Upper lobe of left lung (tissue), 6 donors: ENCODE measurements at regions not wholly inside any gene's neighbourhood (a gene's known extent, or its start where the extent isn't known, plus 50 kb on each side); places are given as distances from the start of the nearest gene placed in this dataset.
A peak's percentile ranks its signal among the peaks of the same experiment; 100 is the strongest.

Experiments used
- ATAC-seq, 2 donors: fragments of 200-7000 bp; cut with Tn5 transposase; one replicate each; pipeline ENCODE4 v1.9.1; 2022; ENCODE audit warnings: mild to moderate bottlenecking in 2 of 2, moderate library complexity in 2 of 2; ENCODE audit not compliant: low FRiP score in 2 of 2
- DNase-seq, 2 donors: peaks; one replicate each; pipeline ENCODE4 v3.0.0-alpha.2; 2019 to 2020
- H3K27ac ChIP-seq, 4 donors: fragments of 200-600 bp; sonication (generic); one replicate each; pipeline ENCODE4 v1.5.1; 2016 to 2019
- H3K27me3 ChIP-seq, 4 donors: fragments of 200-600 bp; sonication (generic); one replicate each; pipeline ENCODE4 v1.5.1; 2017 to 2019
- H3K36me3 ChIP-seq, 4 donors: fragments of 200-600 bp; sonication (generic); one replicate each; pipeline ENCODE4 v1.5.1; 2016 to 2019
- H3K4me1 ChIP-seq, 4 donors: fragments of 200-600 bp; sonication (generic); one replicate each; pipeline ENCODE4 v1.5.1; 2018 to 2019
- H3K4me3 ChIP-seq, 4 donors: fragments of 200-600 bp; sonication (generic); one replicate each; pipeline ENCODE4 v1.5.1; 2017 to 2019; ENCODE audit warnings: mild to moderate bottlenecking in 2 of 4, moderate library complexity in 1 of 4
- H3K9me3 ChIP-seq, 4 donors: fragments of 200-600 bp; sonication (generic); one replicate each; pipeline ENCODE4 v1.5.1; 2018 to 2019
- CTCF ChIP-seq, 6 experiments: fragments of 450-650 bp in 4 of 6; fragments of 200-600 bp in 2 of 6; sonication (generic) in 2 of 6; IDR thresholded peaks; one replicate each; pipeline ENCODE4 v1.5.1; 2016 to 2019; ENCODE audit warnings: antibody characterized with exemption in 6 of 6
- EP300 ChIP-seq, 4 donors: sonication (generic); formaldehyde crosslinking; IDR thresholded peaks; one replicate each; pipeline ENCODE4 v1.5.1; 2017; ENCODE audit warnings: antibody characterized with exemption in 4 of 4, control low read depth in 2 of 4
- POLR2A ChIP-seq, 4 donors: fragments of 450-650 bp; IDR thresholded peaks; one replicate each; pipeline ENCODE4 v1.5.1; 2016 to 2017; ENCODE audit warnings: antibody characterized with exemption in 4 of 4, mild to moderate bottlenecking in 2 of 4
- POLR2AphosphoS5 ChIP-seq, 2 donors: sonication (generic); formaldehyde crosslinking; IDR thresholded peaks; one replicate each; pipeline ENCODE4 v1.5.1; 2017; ENCODE audit warnings: antibody characterized with exemption in 2 of 2
- WGBS, 2 donors: methylation state at CpG; one replicate each; pipeline ENCODE4 v1.1.5; 2017 to 2018; 5-methylcytosine and 5-hydroxymethylcytosine counted together
- donor health status: DM: no; HTN: no; CAD: no; lungs with moderate emphysema.
- donor health status: DM: no; HTN: yes; CAD: no; lungs with severe emphysema.

GRCh38 chr1:60825593-60825992 lies 256.8 kb upstream of the NFIA start:
- no peak for ATAC-seq
- Histone ChIP-seq H3K9me3 (no peaks in the 10 kb centered on the region), H3K4me1 (no peaks in the 10 kb centered on the region), H3K27ac (no peak overlapping the region), H3K4me3 (no peak overlapping the region), H3K27me3 (no peaks in the 10 kb centered on the region), H3K36me3 (no peaks in the 10 kb centered on the region)
- TF ChIP-seq POLR2AphosphoS5 (IDR thresholded peaks at IDR 0.05): no peak
- TF ChIP-seq CTCF (IDR thresholded peaks at IDR 0.05): no peak
- TF ChIP-seq EP300 (IDR thresholded peaks at IDR 0.05): no peak
- no peak for TF ChIP-seq POLR2A (IDR thresholded peaks at IDR 0.05)
- peak in 1 of 2 donors; percentile 2 for DNase-seq
- 89 to 91% methylated on average over 1 of the region's 1 CpG for WGBS, 2 donors

GRCh38 chr1:60823151-60823550 lies 259.2 kb upstream of the NFIA start:
- TF ChIP-seq POLR2A (IDR thresholded peaks at IDR 0.05) (no peak), CTCF (IDR thresholded peaks at IDR 0.05) (no peak), EP300 (IDR thresholded peaks at IDR 0.05) (no peak), POLR2AphosphoS5 (IDR thresholded peaks at IDR 0.05) (no peak)
- ATAC-seq (no peak), DNase-seq (no peak)
- H3K27ac ChIP-seq: no peak overlapping the region
- H3K4me3 ChIP-seq: no peak overlapping the region
- 67 to 86% methylated on average over 1 of the region's 1 CpG for WGBS, 2 donors
- H3K36me3 ChIP-seq: no peaks in the 10 kb centered on the region
- H3K27me3 ChIP-seq: no peaks in the 10 kb centered on the region
- no peaks in the 10 kb centered on the region for H3K9me3 ChIP-seq
- H3K4me1 ChIP-seq: no peaks in the 10 kb centered on the region

GRCh38 chr1:60822252-60822651 lies 260.1 kb upstream of the NFIA start:
- ATAC-seq (no peak), DNase-seq (no peak)
- Histone ChIP-seq H3K36me3 (no peaks in the 10 kb centered on the region), H3K9me3 (no peaks in the 10 kb centered on the region), H3K27me3 (no peaks in the 10 kb centered on the region), H3K4me3 (no peak overlapping the region), H3K4me1 (no peaks in the 10 kb centered on the region), H3K27ac (no peak overlapping the region)
- whole genome bisulfite sequencing, 2 donors: 74 to 83% methylated on average over 1 of the region's 1 CpG
- TF ChIP-seq POLR2A (IDR thresholded peaks at IDR 0.05) (no peak), POLR2AphosphoS5 (IDR thresholded peaks at IDR 0.05) (no peak)

- Histone ChIP-seq H3K4me1 (no peaks in the 10 kb centered on the region), H3K9me3 (no peaks in the 10 kb centered on the region), H3K27ac (no peak overlapping the region), H3K36me3 (no peaks in the 10 kb centered on the region), H3K27me3 (no peaks in the 10 kb centered on the region), H3K4me3 (no peak overlapping the region)
- 94 to 96% methylated on average over 1 of the region's 1 CpG for WGBS, 2 donors
- ATAC-seq (no peak), DNase-seq (no peak)
- no peak for TF ChIP-seq POLR2A (IDR thresholded peaks at IDR 0.05)
- TF ChIP-seq CTCF (IDR thresholded peaks at IDR 0.05): no peak
- no peak for TF ChIP-seq EP300 (IDR thresholded peaks at IDR 0.05)
- TF ChIP-seq POLR2AphosphoS5 (IDR thresholded peaks at IDR 0.05): no peak
Observed at GRCh38 chr1:60821156-60821555, 261.2 kb upstream of the NFIA start.

- ATAC-seq: no peak
- H3K27ac ChIP-seq: no peak overlapping the region
- H3K4me3 ChIP-seq: no peak overlapping the region
- DNase-seq: no peak
- no peaks in the 10 kb centered on the region for H3K27me3 ChIP-seq
- WGBS, 2 donors: 58 to 71% methylated on average over 4 of the region's 4 CpGs
- no peaks in the 10 kb centered on the region for H3K4me1 ChIP-seq
- no peak for TF ChIP-seq CTCF (IDR thresholded peaks at IDR 0.05)
- no peak for TF ChIP-seq EP300 (IDR thresholded peaks at IDR 0.05)
- no peak for TF ChIP-seq POLR2A (IDR thresholded peaks at IDR 0.05)
- no peak for TF ChIP-seq POLR2AphosphoS5 (IDR thresholded peaks at IDR 0.05)
- H3K9me3 ChIP-seq: no peaks in the 10 kb centered on the region
- no peaks in the 10 kb centered on the region for H3K36me3 ChIP-seq
Observed at GRCh38 chr1:60818969-60819701, 263.2 kb upstream of the NFIA start.
